NCI-H446 treated with DMSO at 0.1 percent for 48 hours (cell line): ENCODE measurements at regions not wholly inside any gene's neighbourhood (a gene's known extent, or its start where the extent isn't known, plus 50 kb on each side); places are given as distances from the start of the nearest gene placed in this dataset.
"Not testable (repeated sequence)": the region's sequence is repeated elsewhere in the genome, so short reads cannot be mapped to it uniquely, and the experiment has no call there.

Experiments
- DNase-seq: peaks from one replicate; lab custom pipeline; 2025; lab: John Stamatoyannopoulos, UW

GRCh38 chr5:142221091-142221860 is 103.5 kb downstream of the SPRY4 start:
- no peak for DNase-seq

- DNase-seq, result no peak
Measured at GRCh38 chr5:142219146-142219545, 105.7 kb downstream of the SPRY4 start.

GRCh38 chr5:142216931-142217330 is 107.9 kb downstream of the SPRY4 start:
- no peak for DNase-seq

- DNase-seq, result no peak
Measured at GRCh38 chr5:142215915-142216681, 107.5 kb downstream of the NDFIP1 start.

- DNase-seq, result no peak
Measured at GRCh38 chr5:142213077-142213476, 104.5 kb downstream of the NDFIP1 start.

- DNase-seq, result no peak
Measured at GRCh38 chr5:142211918-142212317, 103.3 kb downstream of the NDFIP1 start.

- DNase-seq, result no peak
Measured at GRCh38 chr5:142210864-142211412, 102.4 kb downstream of the NDFIP1 start.

GRCh38 chr5:142210011-142210410 is 101.4 kb downstream of the NDFIP1 start:
- no peak for DNase-seq

- DNase-seq, result no peak
Measured at GRCh38 chr5:142208777-142209312, 100.3 kb downstream of the NDFIP1 start.

- DNase-seq, result not testable (repeated sequence)
Measured at GRCh38 chr5:142208244-142208643, 99.7 kb downstream of the NDFIP1 start.

GRCh38 chr5:142206801-142207200 is 98.2 kb downstream of the NDFIP1 start:
- DNase-seq, result no peak

- no peak for DNase-seq
Measured at GRCh38 chr5:142204219-142204618, 95.6 kb downstream of the NDFIP1 start.
